ENCODE measurements at regions not wholly inside any gene's neighbourhood (a gene's known extent, or its start where the extent isn't known, plus 50 kb on each side); places are given as distances from the start of the nearest gene placed in this dataset.

DNA sequence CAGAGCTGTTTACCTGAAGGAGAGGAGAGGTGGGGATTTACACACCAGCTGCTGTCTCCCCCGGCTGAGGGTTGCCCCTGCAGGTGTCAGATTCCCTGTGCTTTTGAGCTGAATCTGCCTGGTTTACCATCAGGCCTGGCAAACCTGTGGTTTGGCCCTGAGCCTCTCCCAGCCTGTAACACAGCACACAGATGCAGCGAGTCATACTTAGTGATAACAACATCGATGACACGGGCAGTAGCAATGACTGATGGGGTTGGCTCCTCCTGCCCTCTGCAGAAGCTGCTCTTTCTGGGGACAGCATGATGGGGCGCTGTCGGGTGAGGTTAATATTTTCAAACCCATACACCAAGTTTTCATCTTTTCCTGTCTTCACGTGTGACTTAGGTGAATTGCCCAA, 380.0 kb upstream of the B3GAT1 start:
- DNase-seq = no peak

DNA sequence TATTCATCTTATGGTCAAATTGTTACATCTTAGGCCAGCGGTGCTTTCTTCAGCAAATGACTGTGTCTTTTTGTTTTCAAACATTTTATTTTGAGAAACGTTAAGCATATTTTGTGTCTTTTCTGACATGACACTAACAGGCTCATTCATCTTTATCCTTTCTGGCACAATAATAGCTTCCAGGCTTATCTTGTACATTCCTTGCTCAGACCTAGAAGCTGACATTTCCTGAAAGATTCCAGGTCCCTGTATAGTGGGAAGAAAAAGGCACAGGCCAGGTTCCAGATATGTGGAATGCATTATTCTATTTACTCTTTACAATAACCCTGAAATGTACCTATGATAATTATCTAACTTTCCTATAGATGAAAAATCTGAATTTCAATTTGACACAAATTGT, 379.1 kb upstream of the B3GAT1 start:
- DNase-seq = no peak

DNA sequence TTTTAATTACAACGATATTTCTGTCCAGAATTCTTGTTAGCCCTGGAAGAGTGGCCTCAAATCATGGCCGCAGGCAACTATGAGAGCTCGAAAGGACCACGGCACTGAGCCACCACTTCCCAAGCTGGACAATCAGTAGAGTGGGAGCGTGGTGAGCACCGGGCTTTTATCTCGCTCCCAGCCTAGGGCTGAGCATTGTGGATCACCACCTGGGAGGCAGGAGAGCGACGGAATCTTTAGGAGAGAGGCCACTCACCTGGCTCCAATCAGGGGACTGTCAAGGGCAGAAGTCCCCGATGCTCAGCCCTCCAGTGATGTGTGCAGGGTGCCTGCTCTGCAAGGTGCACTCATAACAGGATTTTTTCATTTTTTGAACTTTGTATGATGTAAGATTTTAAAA, 377.1 kb upstream of the B3GAT1 start:
- no peak for DNase-seq

DNA sequence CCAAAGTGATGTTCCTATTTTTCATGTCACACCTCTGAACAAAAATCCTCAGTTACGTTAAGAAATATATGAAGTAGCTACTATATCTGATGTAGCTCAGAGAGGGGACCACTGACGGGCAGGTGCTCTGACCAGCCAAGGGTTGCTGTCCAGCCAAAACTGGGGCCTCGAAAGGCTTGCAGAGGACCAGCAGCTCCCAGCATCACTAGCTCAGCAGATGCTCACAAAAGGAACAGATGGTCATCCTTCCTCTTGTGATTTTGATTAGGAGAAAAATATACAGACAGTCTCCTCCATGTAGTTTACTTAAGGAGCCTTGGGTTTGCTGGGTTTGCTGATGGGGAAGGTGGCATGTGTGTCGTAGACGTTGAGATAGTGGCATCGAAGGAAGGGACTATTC, 374.6 kb upstream of the B3GAT1 start:
- DNase-seq = no peak

DNA sequence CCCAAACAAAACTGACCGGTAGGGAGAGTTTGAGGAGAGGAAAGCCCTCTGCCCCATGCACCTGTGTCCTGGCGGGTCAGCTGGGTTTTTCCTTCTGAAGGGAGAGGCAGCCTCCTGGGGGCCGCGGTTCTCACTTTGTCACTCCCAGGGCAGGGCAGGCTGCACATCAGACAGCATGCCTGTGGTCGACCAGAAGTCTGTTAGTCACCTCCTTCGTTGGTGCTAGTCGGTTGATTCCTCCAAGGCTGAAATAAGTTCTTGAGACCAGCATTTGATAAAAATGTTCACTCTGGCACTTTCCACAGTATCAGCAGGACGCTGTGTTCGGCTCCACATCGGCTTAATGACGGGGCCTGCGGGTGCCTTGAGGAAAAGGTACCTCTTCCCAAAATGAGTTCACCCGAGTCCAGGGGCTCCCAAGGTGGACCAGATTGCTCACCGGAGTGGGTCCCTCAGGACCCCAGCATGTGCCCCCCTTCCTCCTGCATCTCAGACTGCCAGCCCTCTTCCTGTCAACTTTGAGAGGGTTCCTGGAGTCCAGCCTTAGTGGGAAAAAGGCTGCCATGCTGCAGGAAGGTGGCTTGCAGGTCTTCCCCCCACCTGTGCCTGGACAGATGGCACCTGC, 373.7 kb upstream of the B3GAT1 start:
- DNase-seq = no peak

DNA sequence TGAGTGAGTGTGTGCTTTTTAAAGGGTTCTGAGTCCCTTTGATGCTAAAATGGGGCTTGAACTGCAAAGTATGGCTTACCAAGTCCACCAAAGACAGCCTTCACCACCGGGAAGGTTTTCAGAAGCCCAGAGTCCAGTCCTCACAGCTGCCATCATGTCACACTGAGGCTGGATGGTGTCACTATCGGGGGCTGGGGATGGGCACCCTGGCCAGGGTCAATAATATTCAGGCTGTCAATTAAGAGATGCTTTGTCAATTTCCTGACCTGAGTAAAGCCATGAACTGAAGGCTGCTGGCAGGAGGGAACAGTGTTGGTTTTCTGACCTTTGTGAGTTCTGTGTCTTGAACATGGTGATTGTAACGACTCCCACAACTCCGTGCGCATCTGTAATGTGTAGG, 373.0 kb upstream of the B3GAT1 start:
- no peak for DNase-seq

DNA sequence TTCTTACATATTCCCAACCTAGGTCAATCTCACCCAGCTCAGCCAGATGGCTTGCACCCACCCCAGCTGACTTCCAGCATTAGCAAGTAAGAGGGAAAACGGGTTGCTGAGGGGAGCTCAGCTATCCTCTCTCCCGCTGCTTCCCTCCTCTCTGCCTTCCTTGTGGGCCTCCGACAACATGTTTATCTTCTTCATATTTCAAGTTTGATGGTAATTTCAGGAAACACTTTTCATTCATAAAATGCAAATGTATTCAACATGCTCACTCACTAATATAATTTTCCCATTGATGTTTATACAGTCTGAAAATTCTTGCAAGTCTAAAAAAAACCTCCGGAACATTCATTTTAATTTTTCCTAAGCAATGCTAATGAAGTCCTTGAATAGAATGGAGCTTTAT, 372.5 kb upstream of the B3GAT1 start:
- DNase-seq = no peak

DNA sequence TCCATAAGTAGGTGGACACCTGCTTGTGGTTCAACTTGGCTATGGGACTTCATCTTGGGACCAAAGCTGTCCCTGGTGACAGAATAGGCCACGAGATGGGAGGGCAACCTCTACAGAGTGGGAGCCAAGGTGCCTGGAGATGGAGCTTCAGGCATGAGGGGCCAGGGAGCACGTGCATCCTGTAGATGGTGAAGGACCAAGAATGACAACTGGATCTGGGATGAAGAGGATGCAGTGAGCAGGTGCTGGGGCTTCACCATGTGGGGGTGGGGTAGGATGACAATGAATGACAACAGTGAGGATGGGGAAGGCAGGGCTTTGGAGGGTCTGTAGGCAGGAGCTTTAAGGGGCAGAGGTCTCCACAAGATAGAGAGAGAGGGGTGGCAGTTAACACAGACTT, 372.0 kb upstream of the B3GAT1 start:
- no peak for DNase-seq

DNA sequence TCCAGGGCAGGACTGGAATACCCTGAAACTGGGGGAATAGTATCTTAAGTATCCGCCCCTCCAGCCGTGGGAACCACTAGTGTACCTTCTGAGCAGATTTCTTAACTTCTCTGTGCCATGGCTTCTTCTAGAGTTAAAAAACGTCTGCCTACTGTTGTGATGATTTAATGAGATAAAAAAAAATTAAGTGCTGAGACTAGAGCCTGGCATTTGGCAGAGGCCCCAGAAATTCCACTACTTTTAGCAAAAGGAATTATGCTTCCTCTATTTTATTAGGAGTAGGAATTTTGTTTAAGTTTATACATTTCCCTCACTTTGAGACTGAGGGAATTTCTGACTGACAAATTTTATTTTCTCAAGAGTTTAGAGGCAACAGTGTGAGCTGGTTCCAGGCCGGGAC, 371.2 kb upstream of the B3GAT1 start:
- no peak for DNase-seq

DNA sequence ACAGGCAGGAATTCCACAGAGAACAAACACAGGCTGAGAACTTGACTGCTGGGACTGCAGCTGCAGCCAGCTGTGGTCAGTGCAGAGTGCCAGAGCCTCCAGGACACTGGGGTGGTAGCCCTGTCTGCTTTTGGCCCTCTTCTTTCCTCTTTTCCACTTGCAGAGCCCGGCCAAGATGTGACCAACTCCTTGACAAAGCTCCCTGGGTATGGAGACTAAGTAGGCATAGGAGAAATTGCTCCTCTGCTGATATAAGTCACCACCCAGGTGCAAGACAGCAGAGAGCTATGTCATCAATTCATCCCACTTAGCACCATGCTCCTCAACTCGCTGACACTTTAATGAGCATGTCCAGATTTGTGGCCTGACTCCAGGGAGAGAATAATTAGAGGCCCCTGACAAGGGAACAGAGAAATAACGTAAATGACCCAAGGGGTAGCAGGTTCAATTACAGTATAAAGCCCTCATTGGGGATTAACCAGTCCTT, 369.4 kb upstream of the B3GAT1 start:
- no peak for DNase-seq

DNA sequence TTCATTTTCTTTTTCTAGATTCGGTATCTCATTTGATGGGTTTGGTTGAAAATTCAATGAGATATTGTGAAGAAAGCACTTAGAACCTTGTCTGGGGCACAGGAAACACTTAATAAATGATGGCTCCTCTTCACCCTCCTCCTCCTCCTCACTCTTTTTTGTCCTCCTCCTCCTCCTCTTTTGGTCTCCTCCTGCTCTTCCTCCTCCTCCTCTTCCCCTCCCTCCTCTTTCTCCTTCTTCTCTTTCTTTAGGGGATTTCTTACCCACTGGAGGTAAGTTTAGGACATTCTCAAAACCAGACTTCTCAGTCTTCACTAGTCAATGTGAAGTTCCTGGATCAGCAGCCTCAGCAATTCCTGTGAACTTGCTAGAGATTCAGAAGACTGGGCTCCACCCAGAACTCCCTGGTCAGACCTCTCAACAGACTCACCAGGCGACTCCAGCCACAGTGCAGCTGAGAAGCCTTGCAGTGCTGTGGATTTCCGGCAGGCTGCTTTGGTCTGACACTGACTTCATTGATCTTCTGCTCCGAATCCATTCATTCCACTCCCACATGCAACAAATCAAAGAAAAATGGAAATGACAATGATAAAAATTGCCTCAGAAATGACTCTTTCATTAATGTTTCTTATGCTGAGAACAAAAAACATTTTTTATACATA, 368.6 kb upstream of the B3GAT1 start:
- DNase-seq = no peak

DNA sequence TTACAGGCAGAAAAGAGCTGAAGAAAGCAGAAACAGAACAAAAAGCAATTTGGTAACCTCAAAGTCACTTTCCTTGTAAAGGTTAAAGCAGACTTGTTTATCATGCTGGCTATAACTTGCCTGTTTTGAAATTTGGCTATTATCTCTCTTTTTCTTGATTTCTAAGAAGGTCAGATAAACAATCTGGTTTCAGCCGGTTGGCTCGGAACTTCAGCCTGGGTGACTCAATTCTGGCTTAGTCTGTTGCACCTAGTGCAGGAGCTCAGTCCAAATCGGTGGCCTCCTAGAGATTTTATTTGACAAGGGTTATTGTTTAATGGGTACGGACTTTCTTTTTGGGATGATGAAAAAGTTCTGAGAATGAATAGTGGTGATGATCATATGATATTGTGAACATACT, 367.1 kb upstream of the B3GAT1 start:
- no peak for DNase-seq

DNA sequence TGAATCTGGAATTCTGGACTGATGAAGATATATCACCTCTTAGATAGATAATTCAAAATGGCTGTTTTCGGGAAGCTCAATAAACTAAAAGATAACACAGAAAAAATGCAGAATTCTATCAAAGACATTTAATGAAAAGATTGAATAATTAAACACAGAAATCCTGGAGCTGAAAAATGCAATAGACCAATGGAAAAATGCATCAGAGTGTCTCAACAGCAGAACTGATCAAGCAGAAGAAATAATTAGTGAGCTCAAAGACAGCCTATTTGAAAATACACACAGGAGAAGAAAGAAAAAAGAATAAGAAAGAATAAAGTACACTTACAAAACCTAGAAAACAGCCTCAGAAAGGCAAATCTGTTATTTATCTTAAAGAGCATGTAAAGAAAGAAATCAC, 356.4 kb upstream of the B3GAT1 start:
- DNase-seq = no peak

DNA sequence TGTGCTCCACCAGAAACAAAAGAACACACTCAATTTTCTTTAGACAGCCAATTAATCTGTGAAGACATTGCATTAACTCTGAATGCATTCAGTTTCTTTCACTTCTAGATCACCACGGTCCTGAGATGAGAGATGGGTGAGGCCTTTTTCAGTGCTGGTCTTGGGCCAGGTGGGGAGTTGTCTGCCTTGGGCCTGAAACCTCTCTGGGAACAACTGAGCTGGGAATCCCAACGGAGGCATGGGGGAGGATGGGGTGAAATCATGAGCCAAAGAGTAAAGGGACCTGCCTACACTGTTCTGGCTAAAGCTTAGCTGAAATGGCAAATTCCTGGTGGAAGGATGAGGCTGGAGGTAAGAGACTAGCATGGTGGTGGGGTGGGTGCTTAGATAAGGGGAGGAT, 353.5 kb upstream of the B3GAT1 start:
- no peak for DNase-seq

DNA sequence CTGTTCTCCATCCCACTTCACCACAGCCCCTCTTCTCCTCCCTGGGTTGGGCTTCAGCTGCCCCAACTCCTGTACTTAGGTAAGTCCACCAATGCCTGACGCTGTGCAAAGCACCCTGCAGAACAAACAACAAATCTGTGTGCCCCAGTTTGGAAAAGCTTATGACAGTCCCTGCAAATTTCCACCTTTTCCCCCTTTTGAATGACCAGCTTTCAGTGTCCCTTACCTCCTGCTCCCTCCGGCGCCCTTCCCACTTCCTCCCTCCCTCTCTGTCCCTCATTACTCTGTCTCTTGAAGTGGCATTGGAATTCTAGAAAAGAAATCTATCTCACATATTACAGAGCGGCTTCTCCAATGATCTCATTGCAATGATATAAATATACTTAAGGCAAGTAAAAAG, 352.9 kb upstream of the B3GAT1 start:
- DNase-seq = no peak

DNA sequence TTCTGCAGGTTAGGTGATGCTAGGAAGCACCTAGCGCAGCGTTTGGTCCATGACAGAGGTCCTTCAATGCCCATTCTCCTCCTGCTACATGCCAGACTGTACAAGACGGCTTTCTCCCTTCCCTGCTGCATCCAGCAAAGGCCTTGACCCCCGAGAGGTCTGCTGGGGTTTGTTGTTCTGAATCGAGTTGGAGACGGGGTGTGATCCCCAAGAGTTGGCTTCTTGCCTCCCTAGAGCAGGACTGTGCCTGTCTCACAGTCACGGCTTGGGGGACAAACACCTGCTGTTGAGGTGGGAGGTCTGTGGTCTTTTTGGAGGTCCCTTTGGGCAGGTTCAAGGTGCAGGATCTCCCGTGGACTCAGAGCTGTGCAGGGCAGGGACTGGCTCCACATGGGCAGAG, 352.3 kb upstream of the B3GAT1 start:
- DNase-seq = no peak

DNA sequence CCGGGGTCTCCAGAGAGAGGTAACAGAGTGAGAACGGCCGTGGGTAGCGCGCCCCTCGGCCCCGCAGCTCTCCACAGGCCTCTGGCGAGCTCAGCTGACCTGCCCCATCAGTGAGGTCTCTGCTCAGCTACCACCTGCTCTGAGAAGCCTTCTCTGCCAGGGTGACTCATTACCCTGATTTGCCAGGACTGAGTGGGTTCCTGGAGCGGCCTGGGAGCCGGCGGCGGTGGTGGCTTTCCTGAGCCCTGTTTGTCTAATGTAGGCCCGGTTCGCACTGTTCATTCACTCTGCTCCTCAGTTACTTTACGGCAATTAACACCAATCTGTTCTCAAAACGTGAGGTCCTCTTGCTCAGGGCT, 351.0 kb upstream of the B3GAT1 start:
- no peak for DNase-seq

DNA sequence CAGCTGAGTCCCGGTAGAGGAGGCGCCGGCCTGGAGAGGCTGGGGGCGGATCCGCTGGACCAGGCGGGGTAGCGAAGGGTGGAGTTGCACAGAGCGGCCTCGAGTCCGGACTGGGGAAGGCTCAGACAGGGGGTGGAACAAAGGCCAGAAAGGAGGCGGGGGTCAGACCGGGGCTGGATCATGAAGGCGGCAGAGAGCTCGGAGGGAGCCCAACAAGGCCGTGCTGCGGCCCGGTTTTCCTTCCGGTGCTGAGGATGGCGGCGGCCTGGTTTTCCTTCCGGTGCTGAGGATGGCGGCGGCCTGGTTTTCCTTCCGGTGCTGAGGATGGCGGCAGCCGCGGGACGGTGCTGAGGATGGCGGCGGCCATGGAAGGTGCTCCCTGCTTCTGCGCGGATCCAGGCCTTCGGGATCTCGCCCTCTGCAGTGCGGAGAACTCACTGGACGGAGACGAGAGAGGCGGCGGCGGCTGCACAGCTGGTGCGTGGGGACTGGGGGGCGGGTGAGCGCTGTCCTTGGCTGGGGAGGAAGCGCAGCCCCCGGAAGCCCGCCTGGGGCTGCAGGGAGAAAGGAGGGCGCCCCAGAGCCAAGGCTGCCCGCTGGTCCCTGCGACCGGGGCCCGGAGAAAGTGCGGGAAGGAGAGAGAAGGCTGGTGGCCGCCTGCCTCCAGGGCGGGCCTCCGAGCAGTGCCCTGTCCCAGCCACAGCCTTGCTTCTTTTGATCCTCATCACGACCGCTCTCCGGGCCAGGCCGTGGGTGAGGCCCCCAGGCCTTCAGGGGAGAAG, 350.4 kb upstream of the B3GAT1 start:
- DNase-seq = no peak

DNA sequence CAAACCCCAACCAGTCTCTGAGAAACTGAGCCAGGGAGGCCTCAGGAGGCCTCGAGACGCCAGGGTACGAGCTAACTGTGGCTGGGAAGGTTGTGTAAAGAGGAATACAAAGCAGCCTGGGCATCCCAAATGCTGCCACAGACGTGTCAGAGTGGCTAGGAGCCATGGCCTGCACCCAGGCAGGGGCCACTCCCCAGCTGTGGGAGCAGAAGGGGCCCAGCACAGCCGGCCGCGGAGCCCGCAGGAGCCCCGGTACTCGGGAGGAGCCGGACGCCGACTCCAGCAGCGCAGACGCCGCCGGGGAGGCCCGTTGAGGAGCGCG, 349.8 kb upstream of the B3GAT1 start:
- no peak for DNase-seq

DNA sequence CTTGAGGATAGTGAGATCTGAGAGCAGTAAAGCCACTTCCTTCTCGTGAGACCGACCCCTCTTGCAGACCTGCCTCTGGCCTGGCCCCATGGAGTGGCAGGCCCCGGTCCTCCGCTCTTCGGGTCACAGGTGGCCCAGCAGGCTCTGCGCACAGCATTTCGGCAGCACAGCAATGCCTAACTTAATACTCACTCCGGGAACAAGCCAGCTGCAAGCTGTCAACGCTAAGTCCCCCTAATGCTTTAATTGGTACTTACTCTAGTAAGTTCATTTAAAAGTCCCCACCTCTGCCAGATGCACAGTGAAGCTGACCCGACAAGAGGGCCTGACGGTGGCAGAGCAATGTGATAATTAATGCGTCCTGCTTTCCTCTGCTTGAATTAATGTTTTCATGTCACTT, 349.3 kb upstream of the B3GAT1 start:
- no peak for DNase-seq

DNA sequence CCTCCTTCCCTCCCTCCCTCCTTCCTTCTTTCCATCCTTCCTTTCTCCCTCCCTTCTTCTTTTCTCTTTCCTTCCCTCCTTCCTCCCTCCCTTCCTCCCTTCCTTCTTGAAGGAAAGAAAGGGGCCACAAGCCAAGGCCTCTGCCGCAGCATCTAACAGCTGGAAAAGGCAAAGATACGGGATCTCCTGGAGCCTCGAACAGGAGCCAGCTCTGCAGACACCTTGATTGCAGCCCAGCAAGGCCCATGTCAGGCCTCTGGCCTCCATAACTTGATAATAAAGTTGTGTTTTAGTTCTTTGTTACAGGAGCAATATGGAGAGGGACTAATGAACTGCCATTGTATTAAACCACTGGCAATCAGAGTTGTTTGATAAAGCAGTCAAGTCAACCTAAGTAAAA, 348.9 kb upstream of the B3GAT1 start:
- DNase-seq = no peak

DNA sequence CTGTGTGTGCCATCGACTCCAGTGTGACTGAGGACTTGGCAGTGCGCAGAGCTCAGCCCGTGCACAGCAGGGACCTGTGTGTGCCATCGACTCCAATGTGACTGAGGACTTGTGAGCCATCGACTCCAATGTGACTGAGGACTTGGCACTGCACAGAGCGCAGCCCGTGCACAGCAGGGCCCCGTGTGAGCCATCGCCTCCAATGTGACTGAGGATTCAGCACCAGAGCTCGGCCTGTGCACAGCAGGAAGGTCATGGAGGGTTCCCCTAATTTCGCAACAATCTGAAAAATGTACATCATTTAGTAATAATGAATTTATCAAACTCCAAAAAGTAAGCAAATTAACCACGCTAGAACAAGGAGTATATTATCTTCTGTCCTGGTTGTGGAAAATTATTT, 348.3 kb upstream of the B3GAT1 start:
- no peak for DNase-seq

DNA sequence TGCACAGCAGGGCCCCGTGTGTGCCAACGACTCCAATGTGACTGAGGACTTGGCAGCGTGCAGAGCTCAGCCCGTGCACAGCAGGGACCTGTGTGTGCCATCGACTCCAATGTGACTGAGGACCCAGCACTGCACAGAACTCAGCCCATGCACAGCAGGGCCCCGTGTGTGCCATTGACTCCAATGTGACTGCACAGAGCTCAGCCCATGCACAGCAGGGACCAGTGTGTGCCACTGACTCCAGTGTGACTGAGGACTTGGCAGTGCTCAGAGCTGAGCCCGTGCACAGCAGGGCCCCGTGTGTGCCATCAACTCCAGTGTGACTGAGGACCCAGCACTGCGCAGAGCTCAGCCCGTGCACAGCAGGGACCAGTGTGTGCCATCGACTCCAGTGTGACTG, 347.8 kb upstream of the B3GAT1 start:
- DNase-seq = no peak

DNA sequence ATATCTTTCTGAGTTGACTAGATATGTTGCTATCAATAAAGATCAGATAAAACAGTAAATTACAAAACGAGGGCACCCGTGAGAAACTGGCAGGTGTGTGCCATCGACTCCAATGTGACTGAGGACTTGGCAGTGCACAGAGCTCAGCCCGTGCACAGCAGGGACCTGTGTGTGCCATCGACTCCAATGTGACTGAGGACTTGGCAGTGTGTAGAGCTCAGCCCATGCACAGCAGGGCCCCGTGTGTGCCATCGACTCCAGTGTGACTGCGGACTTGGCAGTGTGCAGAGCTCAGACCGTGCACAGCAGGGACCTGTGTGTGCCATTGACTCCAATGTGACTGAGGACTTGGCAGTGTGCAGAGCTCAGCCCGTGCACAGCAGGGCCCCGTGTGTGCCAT, 347.2 kb upstream of the B3GAT1 start:
- no peak for DNase-seq
